Natural killer cell treated with Interleukin-12 subunit alpha and Interleukin-12 subunit beta and Interleukin-15 and Interleukin-18, amount 100 ng/mL, for 72 hours (primary cell): ENCODE measurements at regions not wholly inside any gene's neighbourhood (a gene's known extent, or its start where the extent isn't known, plus 50 kb on each side); places are given as distances from the start of the nearest gene placed in this dataset.

Source experiments
- ATAC-seq, 2 donors: fragments of 150-1000 bp; cut with Tn5 transposase in 1 of 2; sonication (Bioruptor Pico), chemical (Tn5 transposase) in 1 of 2; 2 replicates each; pipeline ENCODE4 v1.10.0; 2021
- DNase-seq: peaks from one replicate; pipeline ENCODE4 v3.0.0; 2022; ENCODE audit warnings: low spot score
- H3K27ac Mint-ChIP-seq, 2 donors: 1 replicate in 1 of 2; 2 replicates in 1 of 2; pipeline ENCODE4 v1.8.0; 2022; ENCODE audit warnings: mixed read lengths in 2 of 2, mild to moderate bottlenecking in 1 of 2, moderate library complexity in 1 of 2
- H3K27me3 Mint-ChIP-seq, 2 donors: 1 replicate in 1 of 2; 2 replicates in 1 of 2; pipeline ENCODE4 v1.8.0; 2022; ENCODE audit warnings: mixed read lengths in 2 of 2
- H3K36me3 Mint-ChIP-seq: one replicate; pipeline ENCODE4 v1.8.0; 2022; ENCODE audit warnings: mixed read lengths
- H3K4me1 Mint-ChIP-seq, 2 donors: 1 replicate in 1 of 2; 2 replicates in 1 of 2; pipeline ENCODE4 v1.8.0; 2022; ENCODE audit warnings: low read depth in 2 of 2, mixed read lengths in 2 of 2, mild to moderate bottlenecking in 1 of 2
- H3K4me3 Mint-ChIP-seq: one replicate; pipeline ENCODE4 v1.8.0; 2022; ENCODE audit warnings: mixed read lengths
- H3K9me3 Mint-ChIP-seq: 2 replicates; pipeline ENCODE4 v1.8.0; 2022; ENCODE audit warnings: mixed read lengths

- no peak for ATAC-seq
- Mint-ChIP-seq H3K9me3 (peaks cover 3% of the 10 kb centered on the region), H3K27me3 (no peaks in the 10 kb centered on the region), H3K4me3 (no peak overlapping the region), H3K27ac (no peak overlapping the region), H3K36me3 (no peaks in the 10 kb centered on the region), H3K4me1 (no peaks in the 10 kb centered on the region)
- no peak for DNase-seq
Measured at GRCh38 chr2:220270481-220271070, 643.1 kb downstream of the SLC4A3 start.

GRCh38 chr2:220272656-220273055, 645.2 kb downstream of the SLC4A3 start:
- no peaks in the 10 kb centered on the region for H3K36me3 Mint-ChIP-seq
- no peaks in the 10 kb centered on the region for H3K4me1 Mint-ChIP-seq
- H3K4me3 Mint-ChIP-seq: no peak overlapping the region
- DNase-seq: no peak
- no peak overlapping the region for H3K27ac Mint-ChIP-seq
- peaks cover 7% of the 10 kb centered on the region for H3K9me3 Mint-ChIP-seq
- ATAC-seq: no peak
- H3K27me3 Mint-ChIP-seq: no peaks in the 10 kb centered on the region

GRCh38 chr2:220273082-220273481, 645.7 kb downstream of the SLC4A3 start:
- H3K27ac Mint-ChIP-seq: no peak overlapping the region
- H3K4me3 Mint-ChIP-seq: no peak overlapping the region
- no peak for DNase-seq
- H3K9me3 Mint-ChIP-seq: peaks cover 7% of the 10 kb centered on the region
- no peaks in the 10 kb centered on the region for H3K4me1 Mint-ChIP-seq
- no peak for ATAC-seq
- no peaks in the 10 kb centered on the region for H3K27me3 Mint-ChIP-seq
- H3K36me3 Mint-ChIP-seq: no peaks in the 10 kb centered on the region

GRCh38 chr2:220275454-220275853, 648.0 kb downstream of the SLC4A3 start:
- no peaks in the 10 kb centered on the region for H3K4me1 Mint-ChIP-seq
- no peak overlapping the region for H3K4me3 Mint-ChIP-seq
- H3K27me3 Mint-ChIP-seq: no peaks in the 10 kb centered on the region
- ATAC-seq: no peak
- H3K36me3 Mint-ChIP-seq: no peaks in the 10 kb centered on the region
- H3K9me3 Mint-ChIP-seq: peaks cover 7% of the 10 kb centered on the region
- H3K27ac Mint-ChIP-seq: no peak overlapping the region
- DNase-seq: no peak

- Mint-ChIP-seq H3K27ac (no peak overlapping the region), H3K9me3 (peaks cover 5% of the 10 kb centered on the region), H3K4me3 (no peak overlapping the region), H3K27me3 (no peaks in the 10 kb centered on the region), H3K4me1 (no peaks in the 10 kb centered on the region), H3K36me3 (no peaks in the 10 kb centered on the region)
- no peak for DNase-seq
- ATAC-seq: no peak
Measured at GRCh38 chr2:220276741-220277444, 649.5 kb downstream of the SLC4A3 start.

- no peaks in the 10 kb centered on the region for H3K36me3 Mint-ChIP-seq
- H3K27me3 Mint-ChIP-seq: no peaks in the 10 kb centered on the region
- H3K9me3 Mint-ChIP-seq: peaks cover 4% of the 10 kb centered on the region
- no peak overlapping the region for H3K27ac Mint-ChIP-seq
- no peak overlapping the region for H3K4me3 Mint-ChIP-seq
- H3K4me1 Mint-ChIP-seq: no peaks in the 10 kb centered on the region
- no peak for DNase-seq
- no peak for ATAC-seq
Measured at GRCh38 chr2:220277445-220277975, 650.1 kb downstream of the SLC4A3 start.

- no peak overlapping the region for H3K4me3 Mint-ChIP-seq
- no peak overlapping the region for H3K27ac Mint-ChIP-seq
- no peaks in the 10 kb centered on the region for H3K4me1 Mint-ChIP-seq
- ATAC-seq (no peak), DNase-seq (no peak)
- peaks cover 4% of the 10 kb centered on the region for H3K9me3 Mint-ChIP-seq
- H3K36me3 Mint-ChIP-seq: no peaks in the 10 kb centered on the region
- H3K27me3 Mint-ChIP-seq: no peaks in the 10 kb centered on the region
Measured at GRCh38 chr2:220278022-220278421, 650.6 kb downstream of the SLC4A3 start.

GRCh38 chr2:220279372-220279771, 651.9 kb downstream of the SLC4A3 start:
- Mint-ChIP-seq H3K27me3 (no peaks in the 10 kb centered on the region), H3K9me3 (peaks cover 6% of the 10 kb centered on the region), H3K4me1 (no peaks in the 10 kb centered on the region), H3K4me3 (no peak overlapping the region), H3K27ac (no peak overlapping the region), H3K36me3 (no peaks in the 10 kb centered on the region)
- DNase-seq: no peak
- ATAC-seq: no peak

GRCh38 chr2:220279840-220280239, 652.4 kb downstream of the SLC4A3 start:
- no peaks in the 10 kb centered on the region for H3K27me3 Mint-ChIP-seq
- ATAC-seq (no peak), DNase-seq (no peak)
- H3K4me1 Mint-ChIP-seq: no peaks in the 10 kb centered on the region
- no peak overlapping the region for H3K4me3 Mint-ChIP-seq
- H3K9me3 Mint-ChIP-seq: peaks cover 6% of the 10 kb centered on the region
- no peak overlapping the region for H3K27ac Mint-ChIP-seq
- no peaks in the 10 kb centered on the region for H3K36me3 Mint-ChIP-seq

- Mint-ChIP-seq H3K27me3 (no peaks in the 10 kb centered on the region), H3K4me1 (no peaks in the 10 kb centered on the region), H3K36me3 (no peaks in the 10 kb centered on the region), H3K9me3 (peaks cover 6% of the 10 kb centered on the region), H3K27ac (no peak overlapping the region), H3K4me3 (no peak overlapping the region)
- DNase-seq (no peak), ATAC-seq (no peak)
Measured at GRCh38 chr2:220280736-220281135, 653.3 kb downstream of the SLC4A3 start.

GRCh38 chr2:220281771-220282170, 654.3 kb downstream of the SLC4A3 start:
- Mint-ChIP-seq H3K9me3 (peaks cover 3% of the 10 kb centered on the region), H3K36me3 (no peaks in the 10 kb centered on the region), H3K27me3 (no peaks in the 10 kb centered on the region), H3K27ac (no peak overlapping the region), H3K4me3 (no peak overlapping the region), H3K4me1 (no peaks in the 10 kb centered on the region)
- ATAC-seq: no peak
- no peak for DNase-seq

GRCh38 chr2:220282236-220282635, 654.8 kb downstream of the SLC4A3 start:
- Mint-ChIP-seq H3K27me3 (no peaks in the 10 kb centered on the region), H3K4me1 (no peaks in the 10 kb centered on the region), H3K36me3 (no peaks in the 10 kb centered on the region), H3K27ac (no peak overlapping the region), H3K4me3 (no peak overlapping the region), H3K9me3 (peaks cover 3% of the 10 kb centered on the region)
- ATAC-seq: no peak
- DNase-seq: no peak

GRCh38 chr2:220293966-220294365, 666.5 kb downstream of the SLC4A3 start:
- no peak overlapping the region for H3K27ac Mint-ChIP-seq
- H3K36me3 Mint-ChIP-seq: no peaks in the 10 kb centered on the region
- DNase-seq (no peak), ATAC-seq (no peak)
- no peaks in the 10 kb centered on the region for H3K4me1 Mint-ChIP-seq
- H3K4me3 Mint-ChIP-seq: no peak overlapping the region
- H3K27me3 Mint-ChIP-seq: no peaks in the 10 kb centered on the region
- H3K9me3 Mint-ChIP-seq: peaks cover 9% of the 10 kb centered on the region

- Mint-ChIP-seq H3K36me3 (no peaks in the 10 kb centered on the region), H3K4me1 (no peaks in the 10 kb centered on the region), H3K4me3 (no peak overlapping the region), H3K27ac (no peak overlapping the region), H3K27me3 (no peaks in the 10 kb centered on the region), H3K9me3 (peaks cover 9% of the 10 kb centered on the region)
- no peak for DNase-seq
- ATAC-seq: no peak
Measured at GRCh38 chr2:220296174-220296573, 668.7 kb downstream of the SLC4A3 start.
